Astrocyte (in vitro differentiated cells and primary cell): ENCODE measurements at regions not wholly inside any gene's neighbourhood (a gene's known extent, or its start where the extent isn't known, plus 50 kb on each side); places are given as distances from the start of the nearest gene placed in this dataset.

Experiments used
- DNase-seq: peaks from one replicate; pipeline ENCODE4 v3.0.0-alpha.2; 2010; ENCODE audit warnings: low read depth
- FAIRE-seq: peaks from 2 replicates; lab custom pipeline; 2011; peaks lifted over from hg19 to GRCh38; lab: Jason Lieb, UNC
- H2AFZ ChIP-seq: 2 replicates; pipeline ENCODE4 v1.6.0; 2012; ENCODE audit warnings: low read depth, low read length, inconsistent platforms
- H3K27ac ChIP-seq: 2 replicates; pipeline ENCODE4 v1.5.1; 2011; ENCODE audit warnings: low read depth, low read length, inconsistent platforms
- H3K27me3 ChIP-seq: 2 replicates; pipeline ENCODE4 v1.6.0; 2011; ENCODE audit warnings: low read length, inconsistent platforms; ENCODE audit not compliant: insufficient read depth
- H3K36me3 ChIP-seq: 2 replicates; pipeline ENCODE4 v1.5.1; 2011; ENCODE audit warnings: low read length, inconsistent platforms; ENCODE audit not compliant: insufficient read depth
- H3K4me1 ChIP-seq: 2 replicates; pipeline ENCODE4 v1.5.1; 2011; ENCODE audit warnings: low read length, inconsistent platforms; ENCODE audit not compliant: insufficient read depth
- H3K4me2 ChIP-seq: 2 replicates; pipeline ENCODE4 v1.6.0; 2012; ENCODE audit warnings: low read length, inconsistent platforms
- H3K4me3 ChIP-seq: 2 replicates; pipeline ENCODE4 v1.5.1; 2011; ENCODE audit warnings: low read depth, mild to moderate bottlenecking, low read length, inconsistent platforms; ENCODE audit not compliant: insufficient read depth
- H3K79me2 ChIP-seq: 2 replicates; pipeline ENCODE4 v1.6.0; 2012; ENCODE audit warnings: mild to moderate bottlenecking, low read length, inconsistent platforms; ENCODE audit not compliant: insufficient read depth
- H3K9ac ChIP-seq: 2 replicates; pipeline ENCODE4 v1.6.0; 2012; ENCODE audit warnings: mild to moderate bottlenecking, low read length, inconsistent platforms
- H3K9me3 ChIP-seq: 2 replicates; pipeline ENCODE4 v1.5.1; 2012; ENCODE audit warnings: low read depth, mild to moderate bottlenecking, low read length, inconsistent platforms; ENCODE audit not compliant: insufficient read depth
- H4K20me1 ChIP-seq: 2 replicates; pipeline ENCODE4 v1.6.0; 2012; ENCODE audit warnings: low read length, inconsistent platforms; ENCODE audit not compliant: insufficient read depth
- H3K27ac Mint-ChIP-seq: one replicate; pipeline ENCODE4 v1.8.0; 2021; ENCODE audit warnings: mild to moderate bottlenecking, mixed read lengths; ENCODE audit not compliant: unreplicated experiment
- H3K27me3 Mint-ChIP-seq: one replicate; pipeline ENCODE4 v1.8.0; 2021; ENCODE audit warnings: low read depth, mixed read lengths; ENCODE audit not compliant: unreplicated experiment
- H3K36me3 Mint-ChIP-seq: one replicate; pipeline ENCODE4 v1.8.0; 2021; ENCODE audit warnings: low read depth, mixed read lengths; ENCODE audit not compliant: unreplicated experiment
- H3K4me1 Mint-ChIP-seq: one replicate; pipeline ENCODE4 v1.8.0; 2021; ENCODE audit warnings: low read depth, mixed read lengths; ENCODE audit not compliant: unreplicated experiment
- H3K4me3 Mint-ChIP-seq: one replicate; pipeline ENCODE4 v1.8.0; 2021; ENCODE audit warnings: mild to moderate bottlenecking, moderate library complexity, mixed read lengths; ENCODE audit not compliant: unreplicated experiment
- H3K9me3 Mint-ChIP-seq: one replicate; pipeline ENCODE4 v1.8.0; 2021; ENCODE audit warnings: mild to moderate bottlenecking, mixed read lengths; ENCODE audit not compliant: unreplicated experiment
- CTCF ChIP-seq: IDR thresholded peaks from 2 replicates; pipeline ENCODE4 v1.5.1; 2011; ENCODE audit warnings: low read depth, mild to moderate bottlenecking, inconsistent platforms, low read length, moderate library complexity; ENCODE audit not compliant: insufficient read depth
- EZH2 ChIP-seq: IDR thresholded peaks from 2 replicates; pipeline ENCODE4 v1.6.1; 2012; ENCODE audit warnings: mild to moderate bottlenecking, low read length, inconsistent platforms; ENCODE audit not compliant: insufficient read depth

GRCh38 chr5:100421360-100421759 lies 113.8 kb upstream of the FAM174A start:
- H3K27ac ChIP-seq: no peak overlapping the region
- no peaks in the 10 kb centered on the region for H3K4me1 Mint-ChIP-seq
- peaks cover 7% of the 10 kb centered on the region for H3K9me3 Mint-ChIP-seq
- no peaks in the 10 kb centered on the region for H3K27me3 Mint-ChIP-seq
- no peaks in the 10 kb centered on the region for H4K20me1 ChIP-seq
- H3K4me3 Mint-ChIP-seq: no peak overlapping the region
- DNase-seq (no peak), FAIRE-seq (no peak)
- no peak overlapping the region for H3K4me2 ChIP-seq
- no peaks in the 10 kb centered on the region for H3K4me1 ChIP-seq
- no peaks in the 10 kb centered on the region for H3K27me3 ChIP-seq
- no peak overlapping the region for H3K9ac ChIP-seq
- H3K27ac Mint-ChIP-seq: no peak overlapping the region
- no peaks in the 10 kb centered on the region for H3K36me3 ChIP-seq
- no peaks in the 10 kb centered on the region for H3K79me2 ChIP-seq
- H2AFZ ChIP-seq: no peak overlapping the region
- no peak for TF ChIP-seq CTCF
- no peak for TF ChIP-seq EZH2
- peaks cover 10% of the 10 kb centered on the region for H3K9me3 ChIP-seq
- H3K4me3 ChIP-seq: no peak overlapping the region
- peaks cover 2% of the 10 kb centered on the region for H3K36me3 Mint-ChIP-seq

- H3K9me3 Mint-ChIP-seq: no peaks in the 10 kb centered on the region
- no peaks in the 10 kb centered on the region for H3K27me3 ChIP-seq
- H3K9ac ChIP-seq: no peak overlapping the region
- no peaks in the 10 kb centered on the region for H4K20me1 ChIP-seq
- H2AFZ ChIP-seq: no peak overlapping the region
- H3K4me1 ChIP-seq: no peaks in the 10 kb centered on the region
- H3K27ac Mint-ChIP-seq: no peak overlapping the region
- no peak overlapping the region for H3K4me2 ChIP-seq
- H3K27ac ChIP-seq: no peak overlapping the region
- H3K4me1 Mint-ChIP-seq: no peaks in the 10 kb centered on the region
- H3K79me2 ChIP-seq: no peaks in the 10 kb centered on the region
- no peak for DNase-seq
- no peak overlapping the region for H3K4me3 ChIP-seq
- no peaks in the 10 kb centered on the region for H3K27me3 Mint-ChIP-seq
- TF ChIP-seq EZH2 (no peak), CTCF (no peak)
- no peak overlapping the region for H3K4me3 Mint-ChIP-seq
- H3K9me3 ChIP-seq: no peaks in the 10 kb centered on the region
- no peaks in the 10 kb centered on the region for H3K36me3 Mint-ChIP-seq
- no peak for FAIRE-seq
- no peaks in the 10 kb centered on the region for H3K36me3 ChIP-seq
Measured at GRCh38 chr5:100418231-100418630, 116.9 kb upstream of the FAM174A start.

GRCh38 chr5:100409660-100410151 lies 125.5 kb upstream of the FAM174A start:
- Mint-ChIP-seq H3K27ac (no peak overlapping the region), H3K4me3 (no peak overlapping the region), H3K4me1 (no peaks in the 10 kb centered on the region), H3K9me3 (no peaks in the 10 kb centered on the region), H3K36me3 (no peaks in the 10 kb centered on the region), H3K27me3 (no peaks in the 10 kb centered on the region)
- Histone ChIP-seq H4K20me1 (no peaks in the 10 kb centered on the region), H3K4me1 (no peaks in the 10 kb centered on the region), H3K27ac (no peak overlapping the region), H3K4me3 (no peak overlapping the region), H3K4me2 (no peak overlapping the region), H3K9me3 (no peaks in the 10 kb centered on the region), H2AFZ (no peak overlapping the region), H3K79me2 (no peaks in the 10 kb centered on the region), H3K27me3 (no peaks in the 10 kb centered on the region), H3K9ac (no peak overlapping the region), H3K36me3 (no peaks in the 10 kb centered on the region)
- DNase-seq (no peak), FAIRE-seq (no peak)
- TF ChIP-seq CTCF: no peak
- TF ChIP-seq EZH2: no peak
